Gastrocnemius medialis (tissue), 4 donors: ENCODE measurements at regions not wholly inside any gene's neighbourhood (a gene's known extent, or its start where the extent isn't known, plus 50 kb on each side); places are given as distances from the start of the nearest gene placed in this dataset.

ENCODE experiments used
- CTCF ChIP-seq, 5 experiments: fragments of 450-650 bp in 3 of 5; fragments of 200-600 bp in 2 of 5; sonication (generic) in 2 of 5; IDR thresholded peaks in 4 of 5; conservative IDR thresholded peaks in 1 of 5; 1 replicate in 4 of 5; 2 replicates in 1 of 5; pipeline ENCODE4 v1.5.1; 2016 to 2019; ENCODE audit warnings: antibody characterized with exemption in 5 of 5, mild to moderate bottlenecking in 3 of 5, moderate library complexity in 3 of 5
- POLR2A ChIP-seq, 2 donors: fragments of 450-650 bp; IDR thresholded peaks; one replicate each; pipeline ENCODE4 v1.6.1; 2017; ENCODE audit warnings: antibody characterized with exemption in 2 of 2, mild to moderate bottlenecking in 2 of 2, moderate library complexity in 2 of 2

- TF ChIP-seq CTCF (IDR thresholded peaks at IDR 0.05 in 4 of 5, conservative IDR thresholded peaks at IDR 0.05 in 1 of 5) (no peak), POLR2A (IDR thresholded peaks at IDR 0.05) (no peak)
Measured at GRCh38 chr13:99902657-99903056, 68.9 kb downstream of the ZIC5 start.
